Uterus (tissue), 3 donors: ENCODE measurements at regions not wholly inside any gene's neighbourhood (a gene's known extent, or its start where the extent isn't known, plus 50 kb on each side); places are given as distances from the start of the nearest gene placed in this dataset.

ENCODE experiments used
- DNase-seq, 2 donors: peaks; one replicate each; pipeline ENCODE4 v3.0.0-alpha.2; 2019 to 2020
- H3K27ac ChIP-seq, 2 donors: fragments of 200-600 bp; sonication (generic); 1 replicate in 1 of 2; 2 replicates in 1 of 2; pipeline ENCODE4 v1.5.1; 2016 to 2018
- H3K27me3 ChIP-seq, 2 donors: fragments of 200-600 bp; sonication (generic); one replicate each; pipeline ENCODE4 v1.5.1; 2018 to 2019; ENCODE audit warnings: control low read depth in 1 of 2
- H3K36me3 ChIP-seq, 2 donors: fragments of 200-600 bp; sonication (generic); one replicate each; pipeline ENCODE4 v1.5.1; 2019; ENCODE audit warnings: control low read depth in 1 of 2
- H3K4me1 ChIP-seq, 2 donors: fragments of 200-600 bp; sonication (generic); one replicate each; pipeline ENCODE4 v1.5.1; 2018 to 2019; ENCODE audit warnings: control low read depth in 1 of 2
- H3K4me3 ChIP-seq, 2 donors: fragments of 200-600 bp; sonication (generic); 1 replicate in 1 of 2; 2 replicates in 1 of 2; pipeline ENCODE4 v1.5.1; 2018 to 2019; ENCODE audit warnings: mild to moderate bottlenecking in 1 of 2
- H3K9me3 ChIP-seq, 2 donors: fragments of 200-600 bp; sonication (generic); one replicate each; pipeline ENCODE4 v1.5.1; 2019; ENCODE audit warnings: control low read depth in 1 of 2
- POLR2A ChIP-seq, 2 donors: fragments of 450-650 bp; IDR thresholded peaks; one replicate each; pipeline ENCODE4 v1.6.1; 2016; ENCODE audit warnings: antibody characterized with exemption in 2 of 2, mild to moderate bottlenecking in 1 of 2, moderate library complexity in 1 of 2
- intact Hi-C: fragments of 100-400 bp; cut with DNase I; formaldehyde crosslinking; loops from one replicate; pipeline ENCODE4 v1.15.1; 2023; ENCODE audit warnings: low total_unique reads
- TF ChIP-seq, protein P1 (sequence below), 4 experiments: fragments of 200-600 bp in 2 of 4; fragments of 450-650 bp in 2 of 4; sonication (generic) in 2 of 4; IDR thresholded peaks; one replicate each; pipeline ENCODE4 v1.5.1; 2016 to 2019; ENCODE audit warnings: antibody characterized with exemption in 4 of 4, mild to moderate bottlenecking in 2 of 4, moderate library complexity in 1 of 4
- donor health status: DM: yes; HTN: yes; CAD: no.

GRCh38 chr18:67232406-67232805, 284.1 kb downstream of the DSEL start:
- Histone ChIP-seq H3K27ac (no peak overlapping the region), H3K9me3 (no peaks in the 10 kb centered on the region), H3K27me3 (no peaks in the 10 kb centered on the region), H3K4me1 (no peaks in the 10 kb centered on the region), H3K36me3 (no peaks in the 10 kb centered on the region), H3K4me3 (no peak overlapping the region)
- intact Hi-C loops: no loop called here
- no peak for DNase-seq
- TF ChIP-seq, protein P1, sequence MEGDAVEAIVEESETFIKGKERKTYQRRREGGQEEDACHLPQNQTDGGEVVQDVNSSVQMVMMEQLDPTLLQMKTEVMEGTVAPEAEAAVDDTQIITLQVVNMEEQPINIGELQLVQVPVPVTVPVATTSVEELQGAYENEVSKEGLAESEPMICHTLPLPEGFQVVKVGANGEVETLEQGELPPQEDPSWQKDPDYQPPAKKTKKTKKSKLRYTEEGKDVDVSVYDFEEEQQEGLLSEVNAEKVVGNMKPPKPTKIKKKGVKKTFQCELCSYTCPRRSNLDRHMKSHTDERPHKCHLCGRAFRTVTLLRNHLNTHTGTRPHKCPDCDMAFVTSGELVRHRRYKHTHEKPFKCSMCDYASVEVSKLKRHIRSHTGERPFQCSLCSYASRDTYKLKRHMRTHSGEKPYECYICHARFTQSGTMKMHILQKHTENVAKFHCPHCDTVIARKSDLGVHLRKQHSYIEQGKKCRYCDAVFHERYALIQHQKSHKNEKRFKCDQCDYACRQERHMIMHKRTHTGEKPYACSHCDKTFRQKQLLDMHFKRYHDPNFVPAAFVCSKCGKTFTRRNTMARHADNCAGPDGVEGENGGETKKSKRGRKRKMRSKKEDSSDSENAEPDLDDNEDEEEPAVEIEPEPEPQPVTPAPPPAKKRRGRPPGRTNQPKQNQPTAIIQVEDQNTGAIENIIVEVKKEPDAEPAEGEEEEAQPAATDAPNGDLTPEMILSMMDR (IDR thresholded peaks at IDR 0.05): no peak
- TF ChIP-seq POLR2A (IDR thresholded peaks at IDR 0.05): no peak

DNA sequence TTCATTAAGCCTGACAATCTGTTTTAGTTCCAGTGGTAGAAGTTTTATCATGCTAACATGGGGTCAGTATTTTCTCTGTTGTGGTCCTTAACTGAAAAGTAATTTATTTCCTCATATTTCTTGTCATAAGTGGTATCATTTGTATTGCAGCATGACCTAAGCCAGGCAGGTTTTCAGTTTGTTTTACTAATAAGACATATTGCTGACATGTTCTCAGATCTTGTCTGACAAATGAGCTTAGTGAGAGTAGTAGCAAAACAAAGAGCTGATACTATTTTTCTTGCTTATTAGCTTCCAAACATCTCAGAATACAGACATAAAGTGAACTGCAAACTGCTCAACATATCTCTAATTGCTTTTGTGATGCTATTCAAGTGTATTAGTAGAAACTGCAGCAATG, 293.6 kb downstream of the DSEL start:
- Histone ChIP-seq H3K36me3 (no peaks in the 10 kb centered on the region), H3K27ac (no peak overlapping the region), H3K4me3 (no peak overlapping the region), H3K9me3 (no peaks in the 10 kb centered on the region), H3K27me3 (no peaks in the 10 kb centered on the region), H3K4me1 (no peaks in the 10 kb centered on the region)
- intact Hi-C loops: no loop called here
- TF ChIP-seq, protein P1 (IDR thresholded peaks at IDR 0.05): no peak
- TF ChIP-seq POLR2A (IDR thresholded peaks at IDR 0.05): no peak
- DNase-seq: no peak

DNA sequence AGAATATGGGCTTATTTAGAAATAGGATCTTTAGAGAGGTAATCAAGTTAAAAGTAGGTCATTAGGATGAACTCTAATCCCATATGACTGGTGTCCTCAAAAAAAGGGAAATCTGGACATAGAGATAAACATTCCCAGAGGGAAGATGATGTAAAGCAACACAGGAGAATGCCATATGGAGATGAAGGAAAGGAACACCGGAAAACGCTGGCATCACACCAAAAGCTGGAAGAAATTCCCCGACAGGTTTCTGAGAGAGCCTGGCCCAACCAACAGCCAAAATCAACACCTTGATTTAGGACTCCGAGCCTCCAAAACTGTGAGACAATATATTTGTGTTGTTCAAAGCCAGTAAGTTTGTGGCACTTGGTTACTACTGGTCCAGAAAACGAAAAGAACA, 296.7 kb downstream of the DSEL start:
- intact Hi-C loops: no loop called here
- H3K27ac ChIP-seq: no peak overlapping the region
- H3K27me3 ChIP-seq: no peaks in the 10 kb centered on the region
- no peaks in the 10 kb centered on the region for H3K36me3 ChIP-seq
- no peak overlapping the region for H3K4me3 ChIP-seq
- DNase-seq: no peak
- H3K9me3 ChIP-seq: no peaks in the 10 kb centered on the region
- H3K4me1 ChIP-seq: no peaks in the 10 kb centered on the region
- TF ChIP-seq, protein P1 (IDR thresholded peaks at IDR 0.05): no peak
- TF ChIP-seq POLR2A (IDR thresholded peaks at IDR 0.05): no peak

DNA sequence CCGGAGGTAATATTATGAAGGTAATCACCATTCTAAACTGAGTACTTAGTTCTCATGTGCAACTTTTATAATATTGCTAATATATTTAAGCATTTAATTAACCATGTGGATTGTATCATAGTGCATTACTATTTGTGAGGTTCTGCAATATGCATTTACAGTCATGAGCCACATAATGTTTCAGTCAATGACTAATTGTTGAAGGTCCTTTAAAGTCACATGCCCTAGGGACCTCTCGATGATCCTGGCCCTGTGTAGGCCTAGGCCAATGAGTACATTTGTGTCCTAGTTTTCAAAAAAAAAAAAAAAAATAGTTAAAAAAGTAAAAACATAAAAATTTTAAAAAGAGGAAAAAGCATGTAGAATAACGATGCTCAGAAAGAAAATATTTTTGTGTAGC, 298.0 kb downstream of the DSEL start:
- Histone ChIP-seq H3K9me3 (no peaks in the 10 kb centered on the region), H3K4me3 (no peak overlapping the region), H3K36me3 (no peaks in the 10 kb centered on the region), H3K27ac (no peak overlapping the region), H3K4me1 (no peaks in the 10 kb centered on the region), H3K27me3 (no peaks in the 10 kb centered on the region)
- intact Hi-C loops: no loop called here
- DNase-seq: no peak
- TF ChIP-seq, protein P1 (IDR thresholded peaks at IDR 0.05): no peak
- TF ChIP-seq POLR2A (IDR thresholded peaks at IDR 0.05): no peak

DNA sequence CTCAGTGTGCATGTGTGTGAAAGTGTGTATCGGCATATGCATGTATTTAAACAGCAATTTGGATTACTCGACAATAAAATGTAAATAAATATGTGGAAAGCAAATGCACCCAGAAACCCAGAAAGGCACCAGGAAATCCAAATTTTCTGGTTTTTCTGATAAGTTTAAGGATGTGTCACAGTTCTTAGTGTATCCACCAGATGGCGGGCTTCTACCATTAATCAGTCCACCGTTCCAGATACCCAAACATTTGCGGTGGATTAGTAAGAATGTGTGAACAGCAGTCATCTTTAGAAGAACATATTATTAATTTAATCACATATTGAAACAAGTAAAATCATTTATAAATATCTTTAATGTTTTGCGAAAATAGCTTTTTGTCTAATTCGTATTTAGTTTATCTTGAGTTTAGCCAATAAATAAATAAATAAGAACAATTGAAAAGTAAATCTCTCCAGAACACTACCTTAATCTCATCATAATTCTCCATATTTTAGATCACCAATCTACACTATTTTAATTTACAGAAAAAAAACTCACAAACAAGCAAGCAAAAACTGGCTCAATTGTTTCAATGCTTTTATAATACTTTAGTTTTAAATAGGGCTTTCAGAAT, 298.9 kb downstream of the DSEL start:
- no peak for TF ChIP-seq POLR2A (IDR thresholded peaks at IDR 0.05)
- TF ChIP-seq, protein P1 (IDR thresholded peaks at IDR 0.05): peak; percentile 70 to 77 (median 74)
- no peaks in the 10 kb centered on the region for H3K9me3 ChIP-seq
- no peak overlapping the region for H3K4me3 ChIP-seq
- H3K27ac ChIP-seq: no peak overlapping the region
- DNase-seq: peak; percentile 31 to 37
- H3K36me3 ChIP-seq: no peaks in the 10 kb centered on the region
- H3K4me1 ChIP-seq: no peaks in the 10 kb centered on the region
- intact Hi-C loops: no loop called here
- H3K27me3 ChIP-seq: no peaks in the 10 kb centered on the region
